ENCODE measurements at regions not wholly inside any gene's neighbourhood (a gene's known extent, or its start where the extent isn't known, plus 50 kb on each side); places are given as distances from the start of the nearest gene placed in this dataset.
A peak's percentile ranks its signal among the peaks of the same experiment; 100 is the strongest.

- in situ Hi-C loops (cut with MboI; ENCODE audit: low pct_unique_long_range_greater_than_20kb, low sequenced_read_pairs, unreplicated experiment): no loop called here
Observed at GRCh38 chr10:107450056-107450455, 285.6 kb upstream of the SORCS1 start.

GRCh38 chr10:107444443-107444842 lies 279.9 kb upstream of the SORCS1 start:
- TF ChIP-seq CTCF (IDR thresholded peaks at IDR 0.05; ENCODE audit: extremely low read depth, insufficient read depth, missing control alignments): no peak
- DNase-seq (ENCODE audit: low spot score): no peak
- in situ Hi-C loops (cut with MboI; ENCODE audit: low pct_unique_long_range_greater_than_20kb, low sequenced_read_pairs, unreplicated experiment): no loop called here

More at GRCh38 chr10:107450056-107450455, 285.6 kb upstream of the SORCS1 start:
- no peak for DNase-seq (ENCODE audit: low spot score)
- TF ChIP-seq CTCF (IDR thresholded peaks at IDR 0.05; ENCODE audit: extremely low read depth, insufficient read depth, missing control alignments): no peak

GRCh38 chr10:107443813-107444212 lies 279.3 kb upstream of the SORCS1 start:
- no peak for DNase-seq (ENCODE audit: low spot score)
- in situ Hi-C loops (cut with MboI; ENCODE audit: low pct_unique_long_range_greater_than_20kb, low sequenced_read_pairs, unreplicated experiment): no loop called here
- no peak for TF ChIP-seq CTCF (IDR thresholded peaks at IDR 0.05; ENCODE audit: extremely low read depth, insufficient read depth, missing control alignments)

- TF ChIP-seq CTCF (IDR thresholded peaks at IDR 0.05; ENCODE audit: extremely low read depth, insufficient read depth, missing control alignments): no peak
- DNase-seq (ENCODE audit: low spot score): no peak
- in situ Hi-C loops (cut with MboI; ENCODE audit: low pct_unique_long_range_greater_than_20kb, low sequenced_read_pairs, unreplicated experiment): no loop called here
Observed at GRCh38 chr10:107443326-107443725, 278.8 kb upstream of the SORCS1 start.

GRCh38 chr10:107442035-107442505 lies 277.6 kb upstream of the SORCS1 start:
- TF ChIP-seq CTCF (IDR thresholded peaks at IDR 0.05; ENCODE audit: extremely low read depth, insufficient read depth, missing control alignments): no peak
- DNase-seq (ENCODE audit: low spot score): peak; percentile 20
- in situ Hi-C loops (cut with MboI; ENCODE audit: low pct_unique_long_range_greater_than_20kb, low sequenced_read_pairs, unreplicated experiment): no loop called here

GRCh38 chr10:107440741-107441140 lies 276.2 kb upstream of the SORCS1 start:
- DNase-seq (ENCODE audit: low spot score): no peak
- in situ Hi-C loops (cut with MboI; ENCODE audit: low pct_unique_long_range_greater_than_20kb, low sequenced_read_pairs, unreplicated experiment): no loop called here
- no peak for TF ChIP-seq CTCF (IDR thresholded peaks at IDR 0.05; ENCODE audit: extremely low read depth, insufficient read depth, missing control alignments)

- DNase-seq (ENCODE audit: low spot score): no peak
- TF ChIP-seq CTCF (IDR thresholded peaks at IDR 0.05; ENCODE audit: extremely low read depth, insufficient read depth, missing control alignments): no peak
- in situ Hi-C loops (cut with MboI; ENCODE audit: low pct_unique_long_range_greater_than_20kb, low sequenced_read_pairs, unreplicated experiment): no loop called here
Observed at GRCh38 chr10:107437921-107438320, 273.4 kb upstream of the SORCS1 start.
